Trophoblast cell (in vitro differentiated cells and primary cell): ENCODE measurements at regions not wholly inside any gene's neighbourhood (a gene's known extent, or its start where the extent isn't known, plus 50 kb on each side); places are given as distances from the start of the nearest gene placed in this dataset.
A peak's percentile ranks its signal among the peaks of the same experiment; 100 is the strongest.
"Not testable (repeated sequence)": the region's sequence is repeated elsewhere in the genome, so short reads cannot be mapped to it uniquely, and the experiment has no call there.

Experiments used
- DNase-seq, 2 donors: peaks; one replicate each; pipeline ENCODE4 v3.0.0-alpha.2; 2016
- H2AFZ ChIP-seq: 2 replicates; pipeline ENCODE4 v1.6.1; 2013; ENCODE audit warnings: low read length, moderate library complexity, mild to moderate bottlenecking; ENCODE audit not compliant: insufficient read depth, poor library complexity
- H2AK5ac ChIP-seq: 2 replicates; pipeline ENCODE4 v1.6.1; 2013; ENCODE audit warnings: mild to moderate bottlenecking, low read length
- H2BK120ac ChIP-seq: 2 replicates; pipeline ENCODE4 v1.6.1; 2013; ENCODE audit warnings: low read length, mild to moderate bottlenecking, moderate library complexity; ENCODE audit not compliant: insufficient read depth, poor library complexity
- H2BK12ac ChIP-seq: 2 replicates; pipeline ENCODE4 v1.6.1; 2013; ENCODE audit warnings: mild to moderate bottlenecking, low read length, moderate library complexity
- H2BK5ac ChIP-seq: 2 replicates; pipeline ENCODE4 v1.6.1; 2013; ENCODE audit warnings: low read length, low read depth, moderate library complexity, mild to moderate bottlenecking; ENCODE audit not compliant: poor library complexity
- H3K14ac ChIP-seq: 2 replicates; pipeline ENCODE4 v1.6.1; 2013; ENCODE audit warnings: mild to moderate bottlenecking, low read length
- H3K18ac ChIP-seq: 2 replicates; pipeline ENCODE4 v1.6.1; 2013; ENCODE audit warnings: mild to moderate bottlenecking, low read length
- H3K23ac ChIP-seq: 2 replicates; pipeline ENCODE4 v1.6.1; 2013; ENCODE audit warnings: low read length
- H3K27ac ChIP-seq: 2 replicates; pipeline ENCODE4 v1.5.1; 2013; ENCODE audit warnings: low read depth, mild to moderate bottlenecking, inconsistent platforms, low read length, moderate library complexity
- H3K27me3 ChIP-seq: 2 replicates; pipeline ENCODE4 v1.6.1; 2013; ENCODE audit warnings: inconsistent platforms, mild to moderate bottlenecking, low read length, moderate library complexity; ENCODE audit not compliant: insufficient read depth
- H3K36me3 ChIP-seq, 2 experiments: 1 replicate in 1 of 2; 2 replicates in 1 of 2; pipeline ENCODE4 v1.6.1; 2013; ENCODE audit warnings: low read length in 2 of 2, mild to moderate bottlenecking in 2 of 2, moderate library complexity in 1 of 2; ENCODE audit not compliant: insufficient read depth in 2 of 2, control insufficient read depth in 1 of 2
- H3K4ac ChIP-seq: 2 replicates; pipeline ENCODE4 v1.6.1; 2013; ENCODE audit warnings: low read depth, mild to moderate bottlenecking, low read length, moderate library complexity
- H3K4me1 ChIP-seq, 2 experiments: 1 replicate in 1 of 2; 2 replicates in 1 of 2; pipeline ENCODE4 v1.6.1; 2013; ENCODE audit warnings: low read length in 2 of 2, mild to moderate bottlenecking in 2 of 2, moderate library complexity in 1 of 2; ENCODE audit not compliant: insufficient read depth in 2 of 2, control insufficient read depth in 1 of 2
- H3K4me2 ChIP-seq: 2 replicates; pipeline ENCODE4 v1.6.1; 2013; ENCODE audit warnings: inconsistent platforms, mild to moderate bottlenecking, low read length, moderate library complexity
- H3K4me3 ChIP-seq: 2 replicates; pipeline ENCODE4 v1.5.1; 2013; ENCODE audit warnings: mild to moderate bottlenecking, low read depth, low read length, inconsistent platforms
- H3K79me1 ChIP-seq: one replicate; pipeline ENCODE4 v1.6.1; 2013; ENCODE audit warnings: low read length
- H3K79me2 ChIP-seq: 2 replicates; pipeline ENCODE4 v1.6.1; 2013; ENCODE audit warnings: low read length, mild to moderate bottlenecking; ENCODE audit not compliant: control insufficient read depth, insufficient read depth, poor library complexity
- H3K9ac ChIP-seq: 2 replicates; pipeline ENCODE4 v1.6.1; 2013; ENCODE audit warnings: mild to moderate bottlenecking, low read length
- H3K9me3 ChIP-seq: 2 replicates; pipeline ENCODE4 v1.6.1; 2013; ENCODE audit warnings: low read depth, mild to moderate bottlenecking, control low read depth, inconsistent platforms, low read length; ENCODE audit not compliant: insufficient read depth
- H4K12ac ChIP-seq: 2 replicates; pipeline ENCODE4 v1.6.1; 2013; ENCODE audit warnings: low read depth, mild to moderate bottlenecking, low read length, moderate library complexity
- H4K8ac ChIP-seq: 2 replicates; pipeline ENCODE4 v1.6.1; 2013; ENCODE audit warnings: low read depth, mild to moderate bottlenecking, low read length, moderate library complexity
- H4K91ac ChIP-seq: one replicate; pipeline ENCODE4 v1.6.1; 2013; ENCODE audit warnings: low read depth, mild to moderate bottlenecking, low read length, moderate library complexity
- WGBS: extraction: QIAGEN DNeasy Blood & Tissue Kit; methylation state at CpG from one replicate; pipeline ENCODE4 v1.1.7; 2013; ENCODE audit warnings: missing lambda C conversion rate; ENCODE audit not compliant: insufficient read length, insufficient coverage; ENCODE audit errors: extremely low coverage; 5-methylcytosine and 5-hydroxymethylcytosine counted together

GRCh38 chr22:22381292-22381691 lies 127.2 kb downstream of the ZNF280B start:
- H4K12ac ChIP-seq, H3K9me3 ChIP-seq, H2BK120ac ChIP-seq, H3K4me3 ChIP-seq, H3K27me3 ChIP-seq, H3K23ac ChIP-seq, H3K18ac ChIP-seq, H3K79me1 ChIP-seq, H2BK12ac ChIP-seq, H3K79me2 ChIP-seq, DNase-seq, H3K36me3 ChIP-seq, H3K9ac ChIP-seq, H3K27ac ChIP-seq, H3K4ac ChIP-seq, H4K91ac ChIP-seq, H3K14ac ChIP-seq, H4K8ac ChIP-seq, H3K4me1 ChIP-seq, H3K4me2 ChIP-seq, H2AK5ac ChIP-seq, H2AFZ ChIP-seq, H2BK5ac ChIP-seq: not testable (repeated sequence)
- WGBS: no CpG with 5 or more reads among the region's 2 CpGs

- H3K4me1 ChIP-seq: no peaks in the 10 kb centered on the region
- H3K79me1 ChIP-seq: no peaks in the 10 kb centered on the region
- H3K14ac ChIP-seq: no peak overlapping the region
- H3K4me3 ChIP-seq: no peak overlapping the region
- no CpG with 5 or more reads among the region's 3 CpGs for WGBS
- H2BK120ac ChIP-seq: no peak overlapping the region
- no peak overlapping the region for H3K9ac ChIP-seq
- H3K9me3 ChIP-seq: no peaks in the 10 kb centered on the region
- H3K79me2 ChIP-seq: no peaks in the 10 kb centered on the region
- no peak overlapping the region for H2AFZ ChIP-seq
- no peak overlapping the region for H3K4ac ChIP-seq
- no peak overlapping the region for H2BK12ac ChIP-seq
- no peak overlapping the region for H2AK5ac ChIP-seq
- no peak overlapping the region for H4K8ac ChIP-seq
- no peak overlapping the region for H4K12ac ChIP-seq
- no peak overlapping the region for H3K4me2 ChIP-seq
- H3K27me3 ChIP-seq: peaks cover 2% of the 10 kb centered on the region
- no peaks in the 10 kb centered on the region for H3K36me3 ChIP-seq
- no peak for DNase-seq
- H4K91ac ChIP-seq: no peak overlapping the region
- H3K18ac ChIP-seq: no peak overlapping the region
- H2BK5ac ChIP-seq: no peak overlapping the region
- H3K27ac ChIP-seq: no peak overlapping the region
- H3K23ac ChIP-seq: no peak overlapping the region
Observed at GRCh38 chr22:22384267-22384666, 124.3 kb downstream of the ZNF280B start.

- Histone ChIP-seq H3K4me1 (no peaks in the 10 kb centered on the region), H3K79me1 (no peaks in the 10 kb centered on the region), H2BK120ac (no peak overlapping the region), H3K79me2 (no peaks in the 10 kb centered on the region), H3K14ac (no peak overlapping the region), H4K8ac (no peak overlapping the region), H3K4ac (no peak overlapping the region), H2AK5ac (no peak overlapping the region), H3K27ac (no peak overlapping the region), H3K18ac (no peak overlapping the region), H4K91ac (no peak overlapping the region), H2BK12ac (no peak overlapping the region), H3K4me3 (no peak overlapping the region), H3K27me3 (peaks cover 2% of the 10 kb centered on the region), H3K4me2 (no peak overlapping the region), H2AFZ (no peak overlapping the region), H3K9ac (no peak overlapping the region), H3K23ac (no peak overlapping the region), H3K9me3 (no peaks in the 10 kb centered on the region), H2BK5ac (no peak overlapping the region), H3K36me3 (no peaks in the 10 kb centered on the region), H4K12ac (no peak overlapping the region)
- no CpG with 5 or more reads among the region's 2 CpGs for WGBS
- no peak for DNase-seq
Observed at GRCh38 chr22:22384668-22385244, 123.8 kb downstream of the ZNF280B start.

GRCh38 chr22:22386602-22387385 lies 121.7 kb downstream of the ZNF280B start:
- Histone ChIP-seq H4K8ac (no peak overlapping the region), H3K79me1 (no peaks in the 10 kb centered on the region), H3K4me2 (no peak overlapping the region), H2BK120ac (no peak overlapping the region), H3K14ac (no peak overlapping the region), H4K12ac (no peak overlapping the region), H3K36me3 (no peaks in the 10 kb centered on the region), H3K79me2 (no peaks in the 10 kb centered on the region), H3K27ac (no peak overlapping the region), H3K27me3 (no peaks in the 10 kb centered on the region), H3K4me1 (no peaks in the 10 kb centered on the region), H3K4ac (no peak overlapping the region), H2AK5ac (no peak overlapping the region), H3K4me3 (no peak overlapping the region), H3K9me3 (no peaks in the 10 kb centered on the region), H2AFZ (no peak overlapping the region), H3K18ac (no peak overlapping the region), H3K9ac (no peak overlapping the region), H2BK12ac (no peak overlapping the region), H3K23ac (no peak overlapping the region), H2BK5ac (no peak overlapping the region), H4K91ac (no peak overlapping the region)
- no CpG with 5 or more reads among the region's 10 CpGs for WGBS
- peak in 1 of 2 donors; percentile 88 for DNase-seq
